GM12891 (cell line): ENCODE measurements at regions not wholly inside any gene's neighbourhood (a gene's known extent, or its start where the extent isn't known, plus 50 kb on each side); places are given as distances from the start of the nearest gene placed in this dataset.

Experiments used
- DNase-seq: peaks from one replicate; pipeline ENCODE4 v3.0.0; 2011; ENCODE audit warnings: low spot score; ENCODE audit not compliant: insufficient read length
- FAIRE-seq: peaks from 2 replicates; lab custom pipeline; 2011; peaks lifted over from hg19 to GRCh38; lab: Jason Lieb, UNC
- PAX5 ChIP-seq: IDR thresholded peaks from 2 replicates; pipeline ENCODE4 v1.6.1; 2011; ENCODE audit warnings: low read length, moderate library complexity, mild to moderate bottlenecking; ENCODE audit not compliant: insufficient read depth, severe bottlenecking
- POLR2A ChIP-seq: IDR thresholded peaks from 2 replicates; pipeline ENCODE4 v1.6.1; 2011; ENCODE audit warnings: low read depth, low read length, control low read depth
- POLR2AphosphoS5 ChIP-seq: IDR thresholded peaks from 2 replicates; pipeline ENCODE4 v1.6.1; 2011; ENCODE audit warnings: low read depth, low read length, control low read depth
- POU2F2 ChIP-seq: IDR thresholded peaks from 2 replicates; pipeline ENCODE4 v1.6.1; 2011; ENCODE audit warnings: low read depth, mild to moderate bottlenecking, control low read depth, low read length, moderate library complexity
- SPI1 ChIP-seq: IDR thresholded peaks from 2 replicates; pipeline ENCODE4 v1.6.1; 2011; ENCODE audit warnings: low read depth, low read length, control low read depth
- TAF1 ChIP-seq: IDR thresholded peaks from 2 replicates; pipeline ENCODE4 v1.6.1; 2011; ENCODE audit warnings: low read depth, low read length, control low read depth

GRCh38 chr7:91644256-91644655, 236.2 kb downstream of the MTERF1 start:
- TF ChIP-seq SPI1 (no peak), POLR2A (no peak), TAF1 (no peak), PAX5 (no peak)
- no peak for FAIRE-seq
- DNase-seq = no peak

- no peak for FAIRE-seq
- TF ChIP-seq TAF1 = no peak
- TF ChIP-seq PAX5 = no peak
- TF ChIP-seq POLR2AphosphoS5 = no peak
- no peak for TF ChIP-seq POU2F2
- TF ChIP-seq POLR2A = no peak
- TF ChIP-seq SPI1 = no peak
- DNase-seq = no peak
These were observed 235.0 kb downstream of the MTERF1 start for GRCh38 chr7:91645542-91645941.

GRCh38 chr7:91651986-91652385, 228.5 kb downstream of the MTERF1 start:
- FAIRE-seq (no peak), DNase-seq (no peak)
- no peak for TF ChIP-seq POU2F2
- TF ChIP-seq SPI1 = no peak
- TF ChIP-seq POLR2A = no peak
- TF ChIP-seq PAX5 = no peak
- TF ChIP-seq TAF1 = no peak
- TF ChIP-seq POLR2AphosphoS5 = no peak

GRCh38 chr7:91653286-91653685, 227.2 kb downstream of the MTERF1 start:
- TF ChIP-seq POLR2A (no peak), PAX5 (no peak), SPI1 (no peak), TAF1 (no peak), POLR2AphosphoS5 (no peak), POU2F2 (no peak)
- FAIRE-seq = no peak
- DNase-seq = no peak

- TF ChIP-seq POU2F2 = no peak
- no peak for TF ChIP-seq POLR2AphosphoS5
- TF ChIP-seq POLR2A = no peak
- TF ChIP-seq PAX5 = no peak
- no peak for TF ChIP-seq SPI1
- no peak for TF ChIP-seq TAF1
- DNase-seq (no peak), FAIRE-seq (no peak)
These were observed 224.8 kb downstream of the MTERF1 start for GRCh38 chr7:91655656-91656055.

- FAIRE-seq = no peak
- no peak for TF ChIP-seq POLR2AphosphoS5
- no peak for TF ChIP-seq TAF1
- no peak for TF ChIP-seq SPI1
- TF ChIP-seq POLR2A = no peak
- TF ChIP-seq PAX5 = no peak
- TF ChIP-seq POU2F2 = no peak
- DNase-seq = no peak
These were observed 223.7 kb downstream of the MTERF1 start for GRCh38 chr7:91656541-91657482.

GRCh38 chr7:91657483-91658071, 222.9 kb downstream of the MTERF1 start:
- TF ChIP-seq TAF1 = no peak
- no peak for TF ChIP-seq SPI1
- TF ChIP-seq POLR2A = no peak
- TF ChIP-seq PAX5 = no peak
- TF ChIP-seq POLR2AphosphoS5 = no peak
- TF ChIP-seq POU2F2 = no peak
- DNase-seq (no peak), FAIRE-seq (no peak)

- TF ChIP-seq POLR2A (no peak), TAF1 (no peak), POLR2AphosphoS5 (no peak), SPI1 (no peak), PAX5 (no peak), POU2F2 (no peak)
- no peak for DNase-seq
- FAIRE-seq = no peak
These were observed 221.4 kb downstream of the MTERF1 start for GRCh38 chr7:91659096-91659495.

GRCh38 chr7:91660734-91661356, 219.7 kb downstream of the MTERF1 start:
- TF ChIP-seq SPI1 (no peak), POLR2A (no peak), TAF1 (no peak), PAX5 (no peak), POU2F2 (no peak), POLR2AphosphoS5 (no peak)
- DNase-seq = no peak
- FAIRE-seq = no peak
